Keratinocyte (primary cell): ENCODE measurements at regions not wholly inside any gene's neighbourhood (a gene's known extent, or its start where the extent isn't known, plus 50 kb on each side); places are given as distances from the start of the nearest gene placed in this dataset.

Experiments used
- CTCF ChIP-seq, 3 experiments: IDR thresholded peaks in 1 of 3; conservative IDR thresholded peaks in 1 of 3; optimal IDR thresholded peaks in 1 of 3; 2 replicates in 2 of 3; 3 replicates in 1 of 3; pipeline versions ENCODE3 to v1.5.1; 2011; ENCODE audit warnings: low read length in 3 of 3, mild to moderate bottlenecking in 3 of 3, moderate library complexity in 2 of 3, control low read depth in 1 of 3, inconsistent platforms in 1 of 3; ENCODE audit not compliant: insufficient read depth in 2 of 3; ENCODE audit errors: extremely low read depth in 1 of 3
- EZH2 ChIP-seq: IDR thresholded peaks from one replicate; pipeline ENCODE4 v1.6.1; 2012; ENCODE audit warnings: inconsistent platforms, mild to moderate bottlenecking, low read length, moderate library complexity

DNA sequence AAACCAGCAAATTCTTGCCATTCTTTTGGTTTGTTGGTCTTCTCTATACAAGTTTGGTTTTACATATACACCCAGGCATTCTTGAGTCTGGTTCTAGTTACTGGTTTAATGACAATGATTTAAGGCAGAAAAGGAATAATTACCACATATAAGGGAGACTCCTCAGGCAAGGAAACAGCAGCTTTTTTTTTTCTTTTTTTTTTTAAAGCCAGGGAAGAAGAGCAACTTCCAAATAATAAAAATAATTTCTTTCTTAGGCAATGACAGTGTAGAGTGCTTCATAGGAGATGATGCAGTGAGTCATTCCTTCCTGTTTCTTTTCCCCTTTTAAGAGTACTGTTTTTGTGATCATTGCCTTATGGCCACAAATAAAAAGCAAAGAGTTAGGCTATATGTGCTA is 289.7 kb downstream of the DKK2 start:
- TF ChIP-seq CTCF (optimal IDR thresholded peaks at IDR 0.05 in 1 of 3, IDR thresholded peaks at IDR 0.05 in 1 of 3, conservative IDR thresholded peaks at IDR 0.05 in 1 of 3; ENCODE audit: extremely low read depth in 1 of 3, insufficient read depth in 2 of 3, low read length in 3 of 3) (no peak), EZH2 (no peak)
